Mucosa of rectum (tissue), 2 donors: ENCODE measurements at regions not wholly inside any gene's neighbourhood (a gene's known extent, or its start where the extent isn't known, plus 50 kb on each side); places are given as distances from the start of the nearest gene placed in this dataset.

Source experiments
- H3K27ac ChIP-seq, 2 donors: one replicate each; pipeline ENCODE4 v1.7.0; 2013; ENCODE audit warnings: inconsistent platforms in 2 of 2, low read depth in 2 of 2, low read length in 2 of 2
- H3K27me3 ChIP-seq, 2 donors: one replicate each; pipeline ENCODE4 v1.7.0; 2013; ENCODE audit warnings: low read length in 2 of 2; ENCODE audit not compliant: control insufficient read depth in 2 of 2, insufficient read depth in 2 of 2
- H3K36me3 ChIP-seq, 2 donors: one replicate each; pipeline ENCODE4 v1.7.0; 2013; ENCODE audit warnings: low read length in 2 of 2; ENCODE audit not compliant: control insufficient read depth in 2 of 2, insufficient read depth in 2 of 2
- H3K4me1 ChIP-seq, 2 donors: one replicate each; pipeline ENCODE4 v1.7.0; 2013; ENCODE audit warnings: low read length in 2 of 2, mild to moderate bottlenecking in 1 of 2; ENCODE audit not compliant: control insufficient read depth in 2 of 2, insufficient read depth in 2 of 2
- H3K4me3 ChIP-seq, 2 donors: one replicate each; pipeline ENCODE4 v1.7.0; 2013; ENCODE audit warnings: low read length in 2 of 2
- H3K9ac ChIP-seq, 2 donors: one replicate each; pipeline ENCODE4 v1.7.0; 2013; ENCODE audit warnings: low read length in 2 of 2, low read depth in 1 of 2, mild to moderate bottlenecking in 1 of 2
- H3K9me3 ChIP-seq, 2 donors: one replicate each; pipeline ENCODE4 v1.7.0; 2013; ENCODE audit warnings: low read length in 2 of 2; ENCODE audit not compliant: control insufficient read depth in 2 of 2
- donor health status: healthy.
- donor health status: Normal muscosa, but diverticular disease.

- H3K9ac ChIP-seq, result no peak overlapping the region
- H3K27ac ChIP-seq, result no peak overlapping the region
- H3K36me3 ChIP-seq, result no peaks in the 10 kb centered on the region
- H3K27me3 ChIP-seq, result no peaks in the 10 kb centered on the region
- H3K9me3 ChIP-seq, result no peaks in the 10 kb centered on the region
- H3K4me3 ChIP-seq, result no peak overlapping the region
- no peaks in the 10 kb centered on the region for H3K4me1 ChIP-seq
These were observed 166.2 kb upstream of the PLXNA2 start for GRCh38 chr1:208410409-208410808.

GRCh38 chr1:208413006-208413405, 168.8 kb upstream of the PLXNA2 start:
- Histone ChIP-seq H3K27me3 (no peaks in the 10 kb centered on the region), H3K9me3 (no peaks in the 10 kb centered on the region), H3K36me3 (no peaks in the 10 kb centered on the region), H3K27ac (no peak overlapping the region), H3K4me3 (no peak overlapping the region), H3K4me1 (no peaks in the 10 kb centered on the region), H3K9ac (no peak overlapping the region)

GRCh38 chr1:208418667-208419066, 174.5 kb upstream of the PLXNA2 start:
- no peaks in the 10 kb centered on the region for H3K9me3 ChIP-seq
- H3K36me3 ChIP-seq, result no peaks in the 10 kb centered on the region
- no peaks in the 10 kb centered on the region for H3K27me3 ChIP-seq
- H3K4me3 ChIP-seq, result no peak overlapping the region
- no peaks in the 10 kb centered on the region for H3K4me1 ChIP-seq
- H3K27ac ChIP-seq, result no peak overlapping the region
- H3K9ac ChIP-seq, result no peak overlapping the region

GRCh38 chr1:208419746-208420420, 175.7 kb upstream of the PLXNA2 start:
- Histone ChIP-seq H3K27ac (no peak overlapping the region), H3K27me3 (no peaks in the 10 kb centered on the region), H3K9ac (no peak overlapping the region), H3K36me3 (no peaks in the 10 kb centered on the region), H3K4me1 (no peaks in the 10 kb centered on the region), H3K9me3 (no peaks in the 10 kb centered on the region), H3K4me3 (no peak overlapping the region)

GRCh38 chr1:208420696-208421095, 176.5 kb upstream of the PLXNA2 start:
- Histone ChIP-seq H3K9ac (no peak overlapping the region), H3K9me3 (no peaks in the 10 kb centered on the region), H3K27me3 (no peaks in the 10 kb centered on the region), H3K4me3 (no peak overlapping the region), H3K27ac (no peak overlapping the region), H3K36me3 (no peaks in the 10 kb centered on the region), H3K4me1 (no peaks in the 10 kb centered on the region)

- Histone ChIP-seq H3K9ac (no peak overlapping the region), H3K36me3 (no peaks in the 10 kb centered on the region), H3K27me3 (no peaks in the 10 kb centered on the region), H3K4me3 (no peak overlapping the region), H3K4me1 (no peaks in the 10 kb centered on the region), H3K27ac (no peak overlapping the region), H3K9me3 (no peaks in the 10 kb centered on the region)
These were observed 177.3 kb upstream of the PLXNA2 start for GRCh38 chr1:208421486-208421885.

GRCh38 chr1:208423526-208423925, 179.3 kb upstream of the PLXNA2 start:
- no peak overlapping the region for H3K4me3 ChIP-seq
- H3K4me1 ChIP-seq, result no peaks in the 10 kb centered on the region
- no peaks in the 10 kb centered on the region for H3K36me3 ChIP-seq

GRCh38 chr1:208425096-208425495, 180.9 kb upstream of the PLXNA2 start:
- no peak overlapping the region for H3K4me3 ChIP-seq
- H3K9me3 ChIP-seq, result no peaks in the 10 kb centered on the region
- no peaks in the 10 kb centered on the region for H3K4me1 ChIP-seq
- no peaks in the 10 kb centered on the region for H3K27me3 ChIP-seq
- H3K27ac ChIP-seq, result no peak overlapping the region
- H3K9ac ChIP-seq, result no peak overlapping the region
- no peaks in the 10 kb centered on the region for H3K36me3 ChIP-seq

More at GRCh38 chr1:208423526-208423925, 179.3 kb upstream of the PLXNA2 start:
- Histone ChIP-seq H3K9me3 (no peaks in the 10 kb centered on the region), H3K27me3 (no peaks in the 10 kb centered on the region), H3K27ac (no peak overlapping the region), H3K9ac (no peak overlapping the region)

- H3K4me1 ChIP-seq, result no peaks in the 10 kb centered on the region
- H3K9ac ChIP-seq, result no peak overlapping the region
- H3K27ac ChIP-seq, result no peak overlapping the region
- H3K4me3 ChIP-seq, result no peak overlapping the region
- H3K27me3 ChIP-seq, result peaks cover 0 to 3% of the 10 kb centered on the region in 2 donors
- H3K9me3 ChIP-seq, result no peaks in the 10 kb centered on the region
- no peaks in the 10 kb centered on the region for H3K36me3 ChIP-seq
These were observed 186.0 kb upstream of the PLXNA2 start for GRCh38 chr1:208430220-208430619.

- peaks cover 0 to 3% of the 10 kb centered on the region in 2 donors for H3K27me3 ChIP-seq
- H3K4me1 ChIP-seq, result no peaks in the 10 kb centered on the region
- H3K9ac ChIP-seq, result no peak overlapping the region
- H3K9me3 ChIP-seq, result no peaks in the 10 kb centered on the region
- no peak overlapping the region for H3K27ac ChIP-seq
- H3K36me3 ChIP-seq, result no peaks in the 10 kb centered on the region
- no peak overlapping the region for H3K4me3 ChIP-seq
These were observed 187.5 kb upstream of the PLXNA2 start for GRCh38 chr1:208431721-208432120.
